ENCODE measurements at regions not wholly inside any gene's neighbourhood (a gene's known extent, or its start where the extent isn't known, plus 50 kb on each side); places are given as distances from the start of the nearest gene placed in this dataset.

- TF ChIP-seq, protein P1, sequence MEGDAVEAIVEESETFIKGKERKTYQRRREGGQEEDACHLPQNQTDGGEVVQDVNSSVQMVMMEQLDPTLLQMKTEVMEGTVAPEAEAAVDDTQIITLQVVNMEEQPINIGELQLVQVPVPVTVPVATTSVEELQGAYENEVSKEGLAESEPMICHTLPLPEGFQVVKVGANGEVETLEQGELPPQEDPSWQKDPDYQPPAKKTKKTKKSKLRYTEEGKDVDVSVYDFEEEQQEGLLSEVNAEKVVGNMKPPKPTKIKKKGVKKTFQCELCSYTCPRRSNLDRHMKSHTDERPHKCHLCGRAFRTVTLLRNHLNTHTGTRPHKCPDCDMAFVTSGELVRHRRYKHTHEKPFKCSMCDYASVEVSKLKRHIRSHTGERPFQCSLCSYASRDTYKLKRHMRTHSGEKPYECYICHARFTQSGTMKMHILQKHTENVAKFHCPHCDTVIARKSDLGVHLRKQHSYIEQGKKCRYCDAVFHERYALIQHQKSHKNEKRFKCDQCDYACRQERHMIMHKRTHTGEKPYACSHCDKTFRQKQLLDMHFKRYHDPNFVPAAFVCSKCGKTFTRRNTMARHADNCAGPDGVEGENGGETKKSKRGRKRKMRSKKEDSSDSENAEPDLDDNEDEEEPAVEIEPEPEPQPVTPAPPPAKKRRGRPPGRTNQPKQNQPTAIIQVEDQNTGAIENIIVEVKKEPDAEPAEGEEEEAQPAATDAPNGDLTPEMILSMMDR (conservative IDR thresholded peaks at IDR 0.05; ENCODE audit: low read depth, low read length): no peak
- no peak for TF ChIP-seq RCOR1 (IDR thresholded peaks at IDR 0.05; ENCODE audit: insufficient replicate concordance, low read length)
- TF ChIP-seq, protein P2, sequence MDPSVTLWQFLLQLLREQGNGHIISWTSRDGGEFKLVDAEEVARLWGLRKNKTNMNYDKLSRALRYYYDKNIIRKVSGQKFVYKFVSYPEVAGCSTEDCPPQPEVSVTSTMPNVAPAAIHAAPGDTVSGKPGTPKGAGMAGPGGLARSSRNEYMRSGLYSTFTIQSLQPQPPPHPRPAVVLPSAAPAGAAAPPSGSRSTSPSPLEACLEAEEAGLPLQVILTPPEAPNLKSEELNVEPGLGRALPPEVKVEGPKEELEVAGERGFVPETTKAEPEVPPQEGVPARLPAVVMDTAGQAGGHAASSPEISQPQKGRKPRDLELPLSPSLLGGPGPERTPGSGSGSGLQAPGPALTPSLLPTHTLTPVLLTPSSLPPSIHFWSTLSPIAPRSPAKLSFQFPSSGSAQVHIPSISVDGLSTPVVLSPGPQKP (IDR thresholded peaks at IDR 0.05; ENCODE audit: borderline replicate concordance, low read depth, low read length): no peak
- no peak for TF ChIP-seq POLR2A (IDR thresholded peaks at IDR 0.05; ENCODE audit: low read depth, low read length)
- TF ChIP-seq MAZ (IDR thresholded peaks at IDR 0.05; ENCODE audit: borderline replicate concordance, low read depth, low read length): no peak
- TF ChIP-seq MAFK (IDR thresholded peaks at IDR 0.05; ENCODE audit: low read depth, low read length): no peak
- TF ChIP-seq BHLHE40 (IDR thresholded peaks at IDR 0.05; ENCODE audit: low read depth, low read length): no peak
- TF ChIP-seq MXI1 (IDR thresholded peaks at IDR 0.05; ENCODE audit: borderline replicate concordance, low read depth, low read length): no peak
- no peak for TF ChIP-seq CEBPB (IDR thresholded peaks at IDR 0.05; ENCODE audit: low read depth, low read length)
- no peak for TF ChIP-seq SMC3 (IDR thresholded peaks at IDR 0.05; ENCODE audit: low read depth, low read length)
- no peak for TF ChIP-seq RAD21 (IDR thresholded peaks at IDR 0.05; ENCODE audit: low read length)
- TF ChIP-seq, protein P3, sequence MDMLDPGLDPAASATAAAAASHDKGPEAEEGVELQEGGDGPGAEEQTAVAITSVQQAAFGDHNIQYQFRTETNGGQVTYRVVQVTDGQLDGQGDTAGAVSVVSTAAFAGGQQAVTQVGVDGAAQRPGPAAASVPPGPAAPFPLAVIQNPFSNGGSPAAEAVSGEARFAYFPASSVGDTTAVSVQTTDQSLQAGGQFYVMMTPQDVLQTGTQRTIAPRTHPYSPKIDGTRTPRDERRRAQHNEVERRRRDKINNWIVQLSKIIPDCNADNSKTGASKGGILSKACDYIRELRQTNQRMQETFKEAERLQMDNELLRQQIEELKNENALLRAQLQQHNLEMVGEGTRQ (IDR thresholded peaks at IDR 0.05; ENCODE audit: low read depth, low read length): no peak
- TF ChIP-seq NFE2L2 (IDR thresholded peaks at IDR 0.05; ENCODE audit: low read depth, low read length): no peak
Observed at GRCh38 chr7:156095908-156096539, 283.8 kb upstream of the SHH start.
